Sigmoid colon (tissue), 6 donors: ENCODE measurements at regions not wholly inside any gene's neighbourhood (a gene's known extent, or its start where the extent isn't known, plus 50 kb on each side); places are given as distances from the start of the nearest gene placed in this dataset.
"Not testable (repeated sequence)": the region's sequence is repeated elsewhere in the genome, so short reads cannot be mapped to it uniquely, and the experiment has no call there.

Experiments used
- DNase-seq: peaks from one replicate; pipeline ENCODE4 v3.0.0-alpha.2; 2019
- H3K27ac ChIP-seq, 4 donors: fragments of 200-600 bp; sonication (generic); one replicate each; pipeline ENCODE4 v1.5.1; 2016 to 2019; ENCODE audit warnings: mild to moderate bottlenecking in 1 of 4
- H3K27me3 ChIP-seq, 3 donors: fragments of 200-600 bp; sonication (generic); one replicate each; pipeline ENCODE4 v1.5.1; 2019; ENCODE audit warnings: mild to moderate bottlenecking in 1 of 3
- H3K36me3 ChIP-seq, 4 donors: fragments of 200-600 bp; sonication (generic); one replicate each; pipeline ENCODE4 v1.5.1; 2016 to 2019
- H3K4me1 ChIP-seq, 4 donors: fragments of 200-600 bp; sonication (generic); one replicate each; pipeline ENCODE4 v1.5.1; 2017 to 2019
- H3K4me3 ChIP-seq, 4 donors: fragments of 200-600 bp; sonication (generic); one replicate each; pipeline ENCODE4 v1.5.1; 2017 to 2019; ENCODE audit warnings: mild to moderate bottlenecking in 2 of 4, moderate library complexity in 1 of 4
- H3K9me3 ChIP-seq, 4 donors: fragments of 200-600 bp in 3 of 4; sonication (generic) in 3 of 4; one replicate each; pipeline versions ENCODE4 v1.5.1 to v1.6.1; 2013 to 2019
- EP300 ChIP-seq, 4 donors: sonication (generic); formaldehyde crosslinking; IDR thresholded peaks; one replicate each; pipeline ENCODE4 v1.6.1; 2017; ENCODE audit warnings: antibody characterized with exemption in 4 of 4
- POLR2A ChIP-seq, 2 donors: fragments of 450-650 bp; IDR thresholded peaks; one replicate each; pipeline ENCODE4 v1.6.1; 2016; ENCODE audit warnings: antibody characterized with exemption in 2 of 2, mild to moderate bottlenecking in 2 of 2, moderate library complexity in 2 of 2
- POLR2AphosphoS5 ChIP-seq, 4 donors: sonication (generic); formaldehyde crosslinking; IDR thresholded peaks; one replicate each; pipeline ENCODE4 v1.6.1; 2017; ENCODE audit warnings: antibody characterized with exemption in 4 of 4
- WGBS, 2 donors: extraction: QIAGEN DNeasy Blood & Tissue Kit; methylation state at CpG; one replicate each; pipeline ENCODE4 v1.1.7; 2013; 5-methylcytosine and 5-hydroxymethylcytosine counted together
- intact Hi-C: fragments of 100-400 bp; cut with DNase I; formaldehyde crosslinking; loops from one replicate; pipeline ENCODE4 v1.15.1; 2023
- TF ChIP-seq, protein P1 (sequence below), 4 experiments: fragments of 450-650 bp in 3 of 4; fragments of 200-600 bp in 1 of 4; IDR thresholded peaks; one replicate each; pipeline ENCODE4 v1.5.1; 2016 to 2019; ENCODE audit warnings: antibody characterized with exemption in 4 of 4, mild to moderate bottlenecking in 3 of 4, moderate library complexity in 2 of 4
- donor health status: healthy with polysubstance abuse.
- donor health status: healthy.

DNA sequence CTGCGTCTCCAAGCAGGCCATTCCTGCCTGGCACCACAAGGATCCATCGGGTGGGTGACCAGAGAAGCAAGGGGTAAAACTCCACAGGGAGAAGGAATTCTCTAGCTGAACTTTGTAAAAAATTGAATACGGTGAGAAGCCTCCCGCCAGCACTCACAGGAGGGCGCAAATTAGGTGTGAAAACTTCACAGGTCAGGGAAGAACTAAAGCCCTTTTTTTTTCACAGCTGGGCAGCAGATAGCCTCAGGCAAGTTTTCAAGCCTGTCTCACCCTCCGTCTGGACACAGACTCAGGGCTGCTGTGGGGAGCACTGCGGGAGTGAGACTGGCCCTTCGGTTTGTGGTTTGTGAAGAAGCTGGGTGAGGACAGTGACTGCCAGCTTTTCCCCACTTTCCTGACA is 224.1 kb upstream of the FGF16 start:
- no peak overlapping the region for H3K4me3 ChIP-seq
- H3K9me3 ChIP-seq = no peaks in the 10 kb centered on the region
- no peaks in the 10 kb centered on the region for H3K36me3 ChIP-seq
- DNase-seq = no peak
- H3K27me3 ChIP-seq = no peaks in the 10 kb centered on the region
- WGBS, 2 donors = 24 to 51% methylated on average over 8 of the region's 8 CpGs
- no peak overlapping the region for H3K27ac ChIP-seq
- no peak for TF ChIP-seq POLR2AphosphoS5 (IDR thresholded peaks at IDR 0.05)
- no peak for TF ChIP-seq EP300 (IDR thresholded peaks at IDR 0.05)
- TF ChIP-seq POLR2A (IDR thresholded peaks at IDR 0.05) = no peak
- TF ChIP-seq, protein P1, sequence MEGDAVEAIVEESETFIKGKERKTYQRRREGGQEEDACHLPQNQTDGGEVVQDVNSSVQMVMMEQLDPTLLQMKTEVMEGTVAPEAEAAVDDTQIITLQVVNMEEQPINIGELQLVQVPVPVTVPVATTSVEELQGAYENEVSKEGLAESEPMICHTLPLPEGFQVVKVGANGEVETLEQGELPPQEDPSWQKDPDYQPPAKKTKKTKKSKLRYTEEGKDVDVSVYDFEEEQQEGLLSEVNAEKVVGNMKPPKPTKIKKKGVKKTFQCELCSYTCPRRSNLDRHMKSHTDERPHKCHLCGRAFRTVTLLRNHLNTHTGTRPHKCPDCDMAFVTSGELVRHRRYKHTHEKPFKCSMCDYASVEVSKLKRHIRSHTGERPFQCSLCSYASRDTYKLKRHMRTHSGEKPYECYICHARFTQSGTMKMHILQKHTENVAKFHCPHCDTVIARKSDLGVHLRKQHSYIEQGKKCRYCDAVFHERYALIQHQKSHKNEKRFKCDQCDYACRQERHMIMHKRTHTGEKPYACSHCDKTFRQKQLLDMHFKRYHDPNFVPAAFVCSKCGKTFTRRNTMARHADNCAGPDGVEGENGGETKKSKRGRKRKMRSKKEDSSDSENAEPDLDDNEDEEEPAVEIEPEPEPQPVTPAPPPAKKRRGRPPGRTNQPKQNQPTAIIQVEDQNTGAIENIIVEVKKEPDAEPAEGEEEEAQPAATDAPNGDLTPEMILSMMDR (IDR thresholded peaks at IDR 0.05) = no peak
- H3K4me1 ChIP-seq = no peaks in the 10 kb centered on the region
- intact Hi-C loops = no loop called here

- 40 to 47% methylated on average over 2 of the region's 2 CpGs for WGBS, 2 donors
- Histone ChIP-seq H3K36me3 (no peaks in the 10 kb centered on the region), H3K4me3 (no peak overlapping the region), H3K27me3 (no peaks in the 10 kb centered on the region), H3K27ac (no peak overlapping the region), H3K9me3 (peaks cover 0 to 8% (median 0%) of the 10 kb centered on the region in 4 donors), H3K4me1 (no peaks in the 10 kb centered on the region)
- intact Hi-C loops = no loop called here
- DNase-seq = no peak
- TF ChIP-seq POLR2A (IDR thresholded peaks at IDR 0.05) (no peak), EP300 (IDR thresholded peaks at IDR 0.05) (no peak), POLR2AphosphoS5 (IDR thresholded peaks at IDR 0.05) (no peak)
- TF ChIP-seq, protein P1 (IDR thresholded peaks at IDR 0.05) = no peak
Measured at GRCh38 chrX:77264490-77264889, 182.7 kb upstream of the FGF16 start.

- intact Hi-C loops = no loop called here
- no peaks in the 10 kb centered on the region for H3K36me3 ChIP-seq
- WGBS, 2 donors = 82 to 100% methylated on average over 1 of the region's 1 CpG
Measured at GRCh38 chrX:77275392-77275791, 171.8 kb upstream of the FGF16 start.

GRCh38 chrX:77276742-77277141 is 170.4 kb upstream of the FGF16 start:
- H3K27me3 ChIP-seq = no peaks in the 10 kb centered on the region
- no peak for TF ChIP-seq POLR2A (IDR thresholded peaks at IDR 0.05)
- TF ChIP-seq, protein P1 (IDR thresholded peaks at IDR 0.05) = no peak
- TF ChIP-seq POLR2AphosphoS5 (IDR thresholded peaks at IDR 0.05) = no peak
- TF ChIP-seq EP300 (IDR thresholded peaks at IDR 0.05) = no peak
- no peaks in the 10 kb centered on the region for H3K9me3 ChIP-seq
- intact Hi-C loops = no loop called here
- no peaks in the 10 kb centered on the region for H3K4me1 ChIP-seq
- H3K27ac ChIP-seq = no peak overlapping the region
- 6 to 31% methylated on average over 1 of the region's 1 CpG for WGBS, 2 donors
- H3K36me3 ChIP-seq = no peaks in the 10 kb centered on the region
- no peak for DNase-seq
- no peak overlapping the region for H3K4me3 ChIP-seq

More at GRCh38 chrX:77275392-77275791, 171.8 kb upstream of the FGF16 start:
- Histone ChIP-seq H3K4me1 (no peaks in the 10 kb centered on the region), H3K4me3 (no peak overlapping the region), H3K27me3 (no peaks in the 10 kb centered on the region), H3K9me3 (no peaks in the 10 kb centered on the region), H3K27ac (no peak overlapping the region)
- TF ChIP-seq POLR2A (IDR thresholded peaks at IDR 0.05) (no peak), POLR2AphosphoS5 (IDR thresholded peaks at IDR 0.05) (no peak), EP300 (IDR thresholded peaks at IDR 0.05) (no peak)
- TF ChIP-seq, protein P1 (IDR thresholded peaks at IDR 0.05) = no peak
- DNase-seq = no peak

DNA sequence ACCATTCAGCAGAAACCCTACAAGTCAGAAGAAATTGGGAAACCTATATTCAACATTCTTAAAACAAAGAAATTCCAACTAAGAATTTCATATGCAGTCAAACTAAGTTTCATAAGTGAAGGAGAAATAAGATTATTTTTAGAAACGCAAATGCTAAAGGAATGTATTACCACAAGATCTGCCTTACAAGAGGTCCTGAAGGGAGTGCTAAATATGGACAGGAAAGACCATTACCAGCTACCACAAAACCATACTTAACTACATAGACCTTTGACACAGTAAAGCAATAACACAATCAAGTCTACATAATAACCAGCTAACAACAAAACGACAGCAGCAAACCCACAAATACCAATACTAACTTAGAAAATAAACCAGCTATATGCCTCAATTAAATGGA is 169.3 kb upstream of the FGF16 start:
- 78 to 81% methylated on average over 2 of the region's 2 CpGs for WGBS, 2 donors
- TF ChIP-seq EP300 (IDR thresholded peaks at IDR 0.05) = no peak
- TF ChIP-seq POLR2AphosphoS5 (IDR thresholded peaks at IDR 0.05) = no peak
- TF ChIP-seq POLR2A (IDR thresholded peaks at IDR 0.05) = no peak
- TF ChIP-seq, protein P1 (IDR thresholded peaks at IDR 0.05) = no peak

DNA sequence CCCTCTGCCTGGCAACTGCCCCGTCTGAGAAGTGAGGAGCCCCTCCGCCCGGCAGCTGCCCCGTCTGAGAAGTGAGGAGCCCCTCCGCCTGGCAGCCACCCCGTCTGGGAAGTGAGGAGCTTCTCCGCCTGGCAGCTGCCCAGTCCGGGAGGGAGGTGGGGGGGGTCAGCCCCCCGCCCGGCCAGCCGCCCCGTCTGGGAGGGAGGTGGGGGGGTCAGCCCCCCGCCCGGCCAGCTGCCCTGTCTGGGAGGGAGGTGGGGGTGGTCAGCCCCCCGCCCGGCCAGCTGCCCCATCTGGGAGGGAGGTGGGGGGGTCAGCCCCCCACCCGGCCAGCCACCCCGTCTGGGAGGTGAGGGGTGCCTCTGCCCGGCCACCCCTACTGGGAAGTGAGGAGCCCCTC is 167.8 kb upstream of the FGF16 start:
- DNase-seq, intact Hi-C loops, H3K4me1 ChIP-seq, H3K27ac ChIP-seq, H3K27me3 ChIP-seq, H3K9me3 ChIP-seq, H3K4me3 ChIP-seq, H3K36me3 ChIP-seq: not testable (repeated sequence)
- 89 to 90% methylated on average over 13 to 14 of the region's 19 CpGs for WGBS, 2 donors

More for the DNA sequence above, 169.3 kb upstream of the FGF16 start:
- intact Hi-C loops = no loop called here
- Histone ChIP-seq H3K9me3 (no peaks in the 10 kb centered on the region), H3K4me3 (no peak overlapping the region), H3K27me3 (no peaks in the 10 kb centered on the region), H3K36me3 (no peaks in the 10 kb centered on the region), H3K27ac (no peak overlapping the region), H3K4me1 (no peaks in the 10 kb centered on the region)
- DNase-seq = no peak
